ENCODE measurements at regions not wholly inside any gene's neighbourhood (a gene's known extent, or its start where the extent isn't known, plus 50 kb on each side); places are given as distances from the start of the nearest gene placed in this dataset.

DNA sequence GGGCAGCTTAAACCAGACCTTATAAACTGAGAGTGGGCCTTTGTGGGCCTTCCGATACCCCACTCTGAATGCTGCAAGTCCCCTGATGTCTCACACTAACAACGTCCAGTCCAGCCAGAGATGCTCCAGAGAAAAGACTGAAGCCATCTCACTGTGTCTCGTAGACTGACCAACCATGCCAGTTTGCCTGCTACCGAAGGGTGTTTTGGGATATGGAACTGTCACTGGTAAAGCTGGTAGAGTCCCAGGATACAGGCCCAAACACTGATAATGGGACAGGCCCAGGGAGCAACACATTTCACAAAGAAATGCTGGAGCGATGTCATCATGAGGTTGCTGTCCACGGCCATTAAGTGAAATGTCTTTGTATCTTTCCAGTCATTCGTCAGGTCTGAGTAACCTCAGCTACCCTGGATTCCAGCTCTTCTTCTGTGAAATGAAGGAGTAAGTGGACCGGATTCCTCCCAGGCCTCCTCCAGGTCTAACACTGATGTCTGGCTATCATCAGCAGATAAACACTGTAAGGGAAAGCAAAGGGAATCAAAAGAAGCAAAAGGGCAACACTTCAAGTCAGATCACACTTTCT lies 81.6 kb downstream of the SLC5A7 start:
- H3K9me3 Mint-ChIP-seq: peaks cover 0 to 1% (median 0%) of the 10 kb centered on the region in 3 donors
- H3K27me3 Mint-ChIP-seq: no peaks in the 10 kb centered on the region
- H3K4me1 Mint-ChIP-seq: peaks cover 0 to 2% (median 0%) of the 10 kb centered on the region in 3 donors
- no peaks in the 10 kb centered on the region for H3K36me3 Mint-ChIP-seq
- no peak overlapping the region for H3K27ac Mint-ChIP-seq
- no peak overlapping the region for H3K4me3 Mint-ChIP-seq

DNA sequence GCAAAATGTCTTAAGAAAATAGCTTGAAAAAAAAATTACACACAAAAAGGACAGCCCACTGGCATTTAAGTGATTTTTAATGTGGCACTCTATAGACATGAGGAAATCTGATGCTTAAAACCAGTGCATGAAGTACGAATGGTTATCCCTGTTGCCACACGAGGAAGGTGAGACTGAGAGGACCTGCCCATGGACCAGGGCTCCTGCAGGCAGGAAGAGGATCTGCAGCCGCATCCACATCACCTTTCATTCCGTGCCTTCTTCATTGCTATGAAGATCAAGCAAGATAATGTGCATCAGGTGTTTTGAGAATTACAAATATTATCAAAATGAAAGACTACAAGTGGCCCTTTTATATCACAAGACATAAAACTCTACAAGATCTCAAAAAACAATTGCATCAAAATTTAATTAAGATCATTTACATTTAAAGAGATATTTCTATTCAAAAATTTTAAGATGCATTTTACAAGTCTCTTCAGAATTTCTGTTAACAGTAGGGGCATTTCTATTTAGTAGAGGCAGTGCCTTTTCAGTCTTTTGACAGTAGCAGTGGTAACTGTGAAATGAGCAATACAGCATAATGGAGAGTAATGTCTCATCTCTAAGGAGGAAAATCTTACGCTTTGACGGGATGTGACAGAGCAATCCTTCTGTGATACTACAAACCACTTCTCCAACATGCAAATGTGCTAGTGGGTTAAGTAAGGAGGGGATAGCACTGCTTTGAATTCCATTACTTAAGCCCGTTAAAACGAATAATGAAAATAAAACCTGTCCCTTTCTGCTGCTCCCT lies 83.4 kb downstream of the SLC5A7 start:
- Mint-ChIP-seq H3K4me1 (peaks cover 0 to 2% (median 0%) of the 10 kb centered on the region in 3 donors), H3K9me3 (no peaks in the 10 kb centered on the region), H3K27me3 (no peaks in the 10 kb centered on the region), H3K36me3 (no peaks in the 10 kb centered on the region), H3K27ac (no peak overlapping the region), H3K4me3 (no peak overlapping the region)

DNA sequence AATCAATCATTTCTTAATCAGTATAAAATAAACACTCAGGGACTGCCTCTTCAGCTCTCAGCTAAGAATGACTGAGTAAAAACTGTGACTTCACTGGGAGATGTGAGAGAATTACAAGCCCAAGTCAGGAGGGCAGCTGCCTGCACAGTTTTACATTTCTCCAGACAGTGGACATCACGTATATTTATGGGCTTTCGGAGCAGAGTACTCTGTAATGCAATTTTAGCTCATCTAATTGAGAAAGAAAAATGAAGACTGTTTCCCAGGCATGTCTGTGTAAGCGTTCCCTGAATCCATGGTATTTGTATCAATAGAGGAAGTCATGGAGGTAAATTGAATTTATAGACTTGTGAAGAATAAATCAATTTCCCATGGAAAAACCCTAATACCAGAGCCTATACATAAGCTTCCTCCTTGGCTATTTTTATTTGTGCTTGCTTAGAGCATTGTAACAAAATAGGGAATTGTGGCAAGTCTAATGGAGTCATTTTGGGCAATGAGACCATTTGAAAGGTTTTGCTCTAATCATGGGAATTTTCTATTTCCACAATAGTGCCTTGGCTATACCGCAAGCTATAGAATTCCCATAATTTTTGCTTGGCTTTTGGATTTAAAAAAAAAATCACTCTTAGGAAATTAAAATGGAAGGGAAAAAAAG lies 87.2 kb downstream of the SLC5A7 start:
- no peaks in the 10 kb centered on the region for H3K4me1 Mint-ChIP-seq
- H3K27ac Mint-ChIP-seq: no peak overlapping the region
- H3K36me3 Mint-ChIP-seq: no peaks in the 10 kb centered on the region
- H3K27me3 Mint-ChIP-seq: no peaks in the 10 kb centered on the region
- no peaks in the 10 kb centered on the region for H3K9me3 Mint-ChIP-seq
- no peak overlapping the region for H3K4me3 Mint-ChIP-seq

DNA sequence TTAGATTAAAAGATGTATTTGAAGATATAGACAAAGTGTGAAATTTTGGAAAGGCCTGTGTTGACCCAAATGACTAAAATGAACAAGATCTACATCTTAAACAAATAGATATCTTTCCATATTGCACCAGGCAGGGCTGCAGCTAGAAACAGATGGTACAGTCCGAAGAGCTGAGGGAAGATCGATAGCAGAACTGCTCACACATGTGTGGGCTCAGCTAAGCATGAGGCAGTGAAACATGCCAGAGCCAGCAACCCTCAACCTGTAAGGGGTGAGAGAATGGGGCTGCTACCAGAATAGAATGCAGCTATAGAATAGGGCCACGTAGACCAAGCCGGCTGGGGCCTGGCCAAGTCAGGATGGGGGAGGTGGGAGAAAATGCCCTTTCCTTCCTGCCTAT lies 87.8 kb downstream of the SLC5A7 start:
- Mint-ChIP-seq H3K4me3 (no peak overlapping the region), H3K27me3 (no peaks in the 10 kb centered on the region), H3K27ac (no peak overlapping the region), H3K36me3 (no peaks in the 10 kb centered on the region), H3K9me3 (no peaks in the 10 kb centered on the region), H3K4me1 (no peaks in the 10 kb centered on the region)

DNA sequence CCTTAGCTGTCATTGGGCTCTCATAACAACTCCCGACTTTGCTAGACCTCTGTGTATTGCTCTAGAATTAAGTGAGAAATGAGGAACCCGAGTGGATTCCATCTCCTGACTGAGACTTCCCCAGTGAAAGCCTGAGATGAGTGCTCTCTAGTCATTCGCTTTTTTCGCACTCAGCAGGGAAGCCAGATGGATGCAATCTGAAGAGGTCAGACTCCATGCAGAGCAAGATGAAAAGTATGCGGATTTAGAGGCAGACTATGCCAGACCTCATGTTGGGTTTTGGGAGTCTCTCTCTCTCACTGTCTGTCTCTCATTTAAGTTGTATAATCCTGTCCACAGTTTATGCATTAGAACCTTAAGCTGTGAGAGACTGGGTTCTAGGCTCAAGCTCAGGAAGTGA lies 88.6 kb downstream of the SLC5A7 start:
- no peak overlapping the region for H3K4me3 Mint-ChIP-seq
- no peaks in the 10 kb centered on the region for H3K9me3 Mint-ChIP-seq
- H3K27me3 Mint-ChIP-seq: no peaks in the 10 kb centered on the region
- H3K27ac Mint-ChIP-seq: no peak overlapping the region
- H3K4me1 Mint-ChIP-seq: no peaks in the 10 kb centered on the region
- H3K36me3 Mint-ChIP-seq: no peaks in the 10 kb centered on the region

DNA sequence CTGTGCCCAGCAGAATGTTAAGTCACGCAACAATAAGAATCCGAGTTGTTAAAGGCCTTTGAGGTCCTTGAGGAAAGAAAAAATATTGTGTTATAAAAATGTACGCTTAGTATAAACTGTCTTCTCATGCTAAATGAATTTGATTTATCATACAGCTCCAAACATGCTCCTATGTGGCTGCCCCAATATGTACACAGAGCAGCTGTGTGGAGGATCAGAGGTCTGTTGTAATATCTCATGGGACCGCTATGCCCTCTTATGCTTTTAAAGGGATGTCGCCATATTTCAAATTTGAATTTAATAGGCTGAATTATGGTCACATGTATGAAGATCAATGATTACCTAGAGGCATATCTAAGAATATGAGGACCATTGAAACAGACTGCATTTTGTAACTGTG lies 90.2 kb downstream of the SLC5A7 start:
- H3K9me3 Mint-ChIP-seq: peaks cover 0 to 4% (median 0%) of the 10 kb centered on the region in 3 donors
- no peaks in the 10 kb centered on the region for H3K36me3 Mint-ChIP-seq
- no peaks in the 10 kb centered on the region for H3K4me1 Mint-ChIP-seq
- peaks cover 1% of the 10 kb centered on the region for H3K27me3 Mint-ChIP-seq
- no peak overlapping the region for H3K4me3 Mint-ChIP-seq
- H3K27ac Mint-ChIP-seq: no peak overlapping the region

DNA sequence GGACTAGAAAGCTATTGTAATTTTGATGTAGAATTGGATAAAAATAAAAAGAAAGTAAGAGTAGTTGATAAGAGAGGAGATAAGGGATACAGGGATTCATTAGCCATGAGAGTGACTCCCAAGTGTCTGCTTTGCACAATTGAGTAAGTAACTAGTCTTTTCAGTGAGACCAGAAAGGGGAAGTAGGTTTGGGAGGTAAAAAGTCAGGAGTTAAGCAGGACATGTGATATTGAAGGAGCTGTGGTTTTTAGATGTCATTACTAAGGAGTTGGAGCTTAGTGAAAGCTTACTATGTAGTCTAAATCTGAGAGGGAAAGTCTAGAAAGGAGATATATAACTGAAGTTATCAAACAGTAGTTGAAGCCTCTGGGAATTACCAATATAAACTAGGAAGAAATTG lies 93.4 kb downstream of the SLC5A7 start:
- Mint-ChIP-seq H3K27ac (no peak overlapping the region), H3K4me1 (no peaks in the 10 kb centered on the region), H3K36me3 (peaks cover 3% of the 10 kb centered on the region), H3K27me3 (peaks cover 1% of the 10 kb centered on the region), H3K4me3 (no peak overlapping the region), H3K9me3 (peaks cover 0 to 8% (median 1%) of the 10 kb centered on the region in 3 donors)

DNA sequence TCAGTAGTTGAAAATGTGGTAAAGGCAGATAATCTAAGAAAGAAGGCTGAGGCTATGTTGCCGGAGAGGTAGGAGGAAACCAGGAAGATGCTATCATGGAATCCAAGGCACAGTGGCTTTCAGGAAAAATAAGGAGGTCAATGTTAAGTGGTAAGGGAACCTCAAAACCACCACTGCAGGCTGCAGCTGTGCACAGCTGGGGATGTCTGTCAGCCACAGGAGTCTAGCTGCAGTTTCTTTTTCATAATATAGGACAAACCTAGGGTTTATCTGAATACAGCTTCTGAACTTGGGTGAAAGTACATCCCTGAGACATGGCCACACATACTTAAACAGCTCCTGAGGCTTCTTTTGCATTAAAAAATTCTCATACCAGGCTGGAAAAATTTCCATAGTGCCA lies 93.9 kb downstream of the SLC5A7 start:
- Mint-ChIP-seq H3K27me3 (peaks cover 1% of the 10 kb centered on the region), H3K9me3 (peaks cover 0 to 8% (median 1%) of the 10 kb centered on the region in 3 donors), H3K36me3 (peaks cover 3% of the 10 kb centered on the region), H3K4me3 (no peak overlapping the region), H3K27ac (no peak overlapping the region), H3K4me1 (no peaks in the 10 kb centered on the region)

DNA sequence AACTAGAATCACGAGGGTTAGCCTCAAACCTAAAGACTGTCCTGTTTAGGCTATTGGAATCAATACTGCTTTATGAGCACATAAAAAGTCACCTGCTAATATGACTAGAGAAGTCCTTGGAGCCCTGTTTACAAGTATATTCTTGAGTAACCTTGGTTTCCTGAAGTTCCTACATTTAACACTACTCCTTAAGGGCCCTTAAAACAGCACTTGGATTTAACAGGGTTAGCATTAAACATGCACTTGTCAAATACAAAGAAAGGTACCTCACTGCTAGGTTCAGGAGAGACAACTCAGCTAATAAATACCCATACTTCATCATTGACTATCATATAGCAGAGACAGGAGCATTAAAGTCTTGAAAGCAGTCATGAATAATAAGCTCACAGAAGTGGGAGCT lies 96.7 kb downstream of the SLC5A7 start:
- Mint-ChIP-seq H3K9me3 (peaks cover under 1 to 8% (median 1%) of the 10 kb centered on the region in 3 donors), H3K27ac (no peak overlapping the region), H3K36me3 (peaks cover 3% of the 10 kb centered on the region), H3K27me3 (peaks cover 1% of the 10 kb centered on the region), H3K4me3 (no peak overlapping the region), H3K4me1 (no peaks in the 10 kb centered on the region)

DNA sequence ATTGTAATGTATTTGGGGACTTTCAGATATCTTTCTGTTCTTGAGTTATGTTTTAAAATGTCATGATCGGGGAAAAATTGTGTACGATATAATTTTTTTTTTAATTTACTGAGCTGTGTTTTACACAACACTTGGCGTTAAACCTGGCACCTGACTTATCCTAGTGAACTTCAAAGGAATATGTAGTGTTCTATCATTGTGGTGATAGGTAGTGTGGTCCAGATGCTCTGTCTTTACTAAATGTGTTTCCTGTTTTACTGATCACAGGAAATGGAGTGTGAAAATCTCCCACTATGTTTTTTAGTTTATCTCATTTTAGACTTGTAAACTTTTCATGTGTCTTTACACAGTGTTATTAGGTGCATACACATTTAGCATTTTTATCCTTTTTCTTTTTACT lies 98.0 kb downstream of the SLC5A7 start:
- Mint-ChIP-seq H3K9me3 (peaks cover 1 to 8% (median 2%) of the 10 kb centered on the region in 3 donors), H3K36me3 (peaks cover 3% of the 10 kb centered on the region)

DNA sequence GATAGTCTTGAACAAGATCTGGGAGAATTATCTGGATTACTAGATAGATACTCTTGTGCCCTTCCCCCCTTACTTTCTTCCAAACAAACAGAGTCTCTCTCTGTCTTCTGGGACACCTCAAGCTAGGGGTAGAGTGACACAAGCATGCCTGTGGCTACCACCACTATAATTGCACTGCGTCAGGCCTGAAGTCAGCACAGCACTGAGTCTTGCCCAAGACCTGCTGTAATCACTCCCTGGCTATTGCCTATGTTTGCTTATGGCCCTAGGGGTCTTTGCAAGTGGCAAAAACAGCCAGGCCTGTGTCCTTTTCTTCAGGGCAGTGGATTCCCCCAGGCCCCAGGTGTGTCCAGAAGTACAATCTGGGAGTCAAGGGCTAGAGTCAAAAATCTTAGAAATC lies 106.6 kb downstream of the SLC5A7 start:
- H3K27ac Mint-ChIP-seq: no peak overlapping the region
- H3K4me1 Mint-ChIP-seq: no peaks in the 10 kb centered on the region
- no peaks in the 10 kb centered on the region for H3K27me3 Mint-ChIP-seq
- H3K9me3 Mint-ChIP-seq: peaks cover 0 to 3% (median 2%) of the 10 kb centered on the region in 3 donors
- H3K4me3 Mint-ChIP-seq: no peak overlapping the region
- no peaks in the 10 kb centered on the region for H3K36me3 Mint-ChIP-seq

More for the DNA sequence above, 98.0 kb downstream of the SLC5A7 start:
- H3K4me1 Mint-ChIP-seq: no peaks in the 10 kb centered on the region
- no peak overlapping the region for H3K27ac Mint-ChIP-seq
- peaks cover 1% of the 10 kb centered on the region for H3K27me3 Mint-ChIP-seq
- H3K4me3 Mint-ChIP-seq: no peak overlapping the region

DNA sequence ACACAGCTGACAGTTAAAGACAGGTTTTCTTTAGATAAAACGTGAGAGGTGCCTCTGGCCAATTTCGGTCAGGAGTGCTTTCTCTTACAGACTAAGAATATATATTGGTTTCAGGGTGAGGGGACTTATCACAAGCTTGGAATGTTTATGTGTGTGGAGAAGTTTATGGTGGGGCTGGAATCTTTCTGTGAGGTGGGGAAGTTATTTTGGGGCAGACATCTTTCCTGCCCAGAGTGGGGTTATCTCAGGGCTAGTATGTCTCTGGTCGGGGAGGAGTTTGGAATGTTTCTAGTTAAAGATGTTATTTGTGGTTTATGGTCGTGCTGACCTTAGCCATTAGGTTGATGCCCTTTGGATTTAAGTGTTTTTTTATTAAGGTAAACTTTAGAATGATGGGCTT lies 115.2 kb downstream of the SLC5A7 start:
- Mint-ChIP-seq H3K9me3 (peaks cover 0 to 2% (median 0%) of the 10 kb centered on the region in 3 donors), H3K4me3 (no peak overlapping the region), H3K36me3 (no peaks in the 10 kb centered on the region), H3K27me3 (peaks cover 2% of the 10 kb centered on the region), H3K27ac (no peak overlapping the region), H3K4me1 (no peaks in the 10 kb centered on the region)

DNA sequence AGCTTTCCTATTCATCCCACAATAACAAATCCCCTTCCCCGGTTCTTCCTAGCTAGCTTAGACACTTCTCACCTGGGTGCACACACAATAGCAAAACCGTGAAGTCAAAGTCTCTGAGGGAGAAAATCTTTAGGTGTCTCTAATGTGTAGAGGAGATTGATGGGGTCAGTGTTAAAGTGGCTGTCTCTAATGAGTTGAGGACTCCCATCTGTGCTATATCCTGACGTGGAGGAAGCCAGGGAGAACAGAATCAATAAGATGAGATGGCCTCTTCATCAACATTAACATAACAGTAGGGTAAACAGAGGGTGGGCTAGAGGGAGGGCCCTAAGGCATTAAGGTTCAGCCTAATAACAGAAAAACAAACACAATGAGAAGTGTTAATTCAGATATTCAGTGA lies 120.4 kb downstream of the SLC5A7 start:
- Mint-ChIP-seq H3K4me1 (no peaks in the 10 kb centered on the region), H3K36me3 (no peaks in the 10 kb centered on the region), H3K27me3 (peaks cover 2% of the 10 kb centered on the region), H3K9me3 (peaks cover 6 to 16% (median 6%) of the 10 kb centered on the region in 3 donors), H3K4me3 (no peak overlapping the region), H3K27ac (peak overlapping the region in 1 of 3 donors; percentile 6)

DNA sequence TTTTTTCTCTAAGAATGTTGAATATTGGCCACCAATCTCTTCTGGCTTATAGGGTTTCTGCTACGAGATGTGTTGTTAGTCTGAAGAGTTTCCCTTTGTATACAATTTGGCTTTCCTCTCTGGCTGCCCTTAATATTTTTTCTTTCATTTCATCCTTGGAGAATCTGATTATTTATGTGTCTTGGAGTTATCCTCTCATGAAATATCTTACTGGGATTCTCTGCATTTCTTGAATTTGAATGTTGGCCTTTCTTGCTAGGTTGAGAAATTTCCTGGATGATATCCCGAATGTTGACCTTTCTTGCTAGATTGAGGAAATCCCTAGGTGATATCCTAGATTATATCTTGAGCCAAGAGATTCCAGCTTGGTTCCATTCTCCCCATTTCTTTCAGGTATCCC lies 125.6 kb downstream of the SLC5A7 start:
- Mint-ChIP-seq H3K36me3 (no peaks in the 10 kb centered on the region), H3K9me3 (peaks cover 7 to 16% (median 10%) of the 10 kb centered on the region in 3 donors), H3K4me3 (no peak overlapping the region), H3K27ac (peak overlapping the region in 1 of 3 donors; percentile 32), H3K4me1 (no peaks in the 10 kb centered on the region), H3K27me3 (no peaks in the 10 kb centered on the region)

DNA sequence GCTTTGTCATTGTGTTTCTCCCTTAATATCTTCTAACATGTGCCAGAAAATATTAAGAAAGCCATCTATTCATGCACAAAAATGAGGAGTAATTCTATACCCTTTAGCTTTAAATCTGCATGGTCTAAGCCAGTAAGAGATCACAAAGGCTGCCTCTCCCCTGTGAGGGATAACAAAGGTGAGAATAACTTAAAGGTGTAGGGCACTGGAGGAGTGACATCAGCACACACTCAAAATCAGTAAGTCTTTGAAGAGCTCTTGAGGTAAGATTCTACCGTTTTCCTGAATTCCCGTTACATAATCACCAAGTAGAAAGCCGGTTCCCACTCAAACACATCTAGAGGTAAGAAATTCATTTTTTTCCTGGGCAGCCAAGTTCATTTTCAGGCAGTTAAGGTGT lies 123.9 kb upstream of the SULT1C3 start:
- H3K36me3 Mint-ChIP-seq: no peaks in the 10 kb centered on the region

More for the DNA sequence above, 123.9 kb upstream of the SULT1C3 start:
- Mint-ChIP-seq H3K4me1 (no peaks in the 10 kb centered on the region), H3K9me3 (peaks cover 1 to 7% (median 6%) of the 10 kb centered on the region in 3 donors), H3K27me3 (no peaks in the 10 kb centered on the region), H3K27ac (no peak overlapping the region), H3K4me3 (no peak overlapping the region)

Measured in IgD-negative memory B cell (primary cell).